OCI-LY3 (cell line): ENCODE measurements at regions not wholly inside any gene's neighbourhood (a gene's known extent, or its start where the extent isn't known, plus 50 kb on each side); places are given as distances from the start of the nearest gene placed in this dataset.

Source experiments
- CTCF ChIP-seq: fragments of 200-600, 300-600 bp; sonication (generic); IDR thresholded peaks from 2 replicates; pipeline ENCODE4 v1.5.1; 2014; ENCODE audit warnings: antibody characterized with exemption, low read length, low read depth
- EZH2phosphoT487 ChIP-seq: fragments of 200-600 bp; shearing (Covaris generic); IDR thresholded peaks from 2 replicates; pipeline ENCODE4 v1.6.1; 2018; ENCODE audit warnings: antibody characterized with exemption, mixed run types, low read depth

DNA sequence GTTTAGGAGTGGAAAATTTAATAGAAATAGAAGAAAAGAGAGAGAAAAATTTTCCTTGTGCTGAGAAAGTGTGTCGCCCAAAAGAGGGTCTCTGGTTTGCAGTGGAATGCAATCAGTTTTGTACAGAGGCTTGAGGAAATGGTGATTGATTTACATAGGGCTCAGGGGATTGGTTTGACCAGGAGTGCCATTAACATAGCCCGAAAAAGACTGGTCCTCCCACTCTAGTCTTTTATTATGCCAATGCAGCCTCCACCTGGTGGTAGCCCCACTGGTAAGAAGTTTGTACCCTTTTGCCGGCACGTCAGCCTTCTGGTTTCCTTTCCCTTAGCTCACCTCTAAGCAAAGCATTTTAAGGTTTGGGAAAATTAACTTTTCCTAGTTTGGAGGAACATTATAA is 885.3 kb downstream of the XPNPEP1 start:
- TF ChIP-seq CTCF (no peak), EZH2phosphoT487 (no peak)
